Activated CD8-positive, alpha-beta T cell treated with anti-CD3 and anti-CD28 coated beads for 36 hours (primary cell): ENCODE measurements at regions not wholly inside any gene's neighbourhood (a gene's known extent, or its start where the extent isn't known, plus 50 kb on each side); places are given as distances from the start of the nearest gene placed in this dataset.

Source experiments
- ATAC-seq: fragments of 200-7000 bp; cut with Tn5 transposase; one replicate; pipeline ENCODE4 v1.10.0; 2021; ENCODE audit warnings: mild to moderate bottlenecking, moderate library complexity
- CTCF ChIA-PET: fragments of 350-600 bp; sonication (Branson Sonifier 250); formaldehyde crosslinking; loops from one replicate; lab custom pipeline; 2021; ENCODE audit warnings: antibody characterized with exemption; lab: Charles Lee
- POLR2A ChIA-PET: fragments of 350-600 bp; sonication (Branson Sonifier 250); formaldehyde crosslinking; loops from one replicate; lab custom pipeline; 2021; ENCODE audit warnings: antibody characterized with exemption; lab: Charles Lee
- DNase-seq: peaks from one replicate; pipeline ENCODE4 v3.0.0-alpha.2; 2020
- H3K27ac Mint-ChIP-seq: one replicate; pipeline ENCODE4 v1.8.0; 2021; ENCODE audit warnings: mild to moderate bottlenecking, mixed read lengths
- H3K27me3 Mint-ChIP-seq: one replicate; pipeline ENCODE4 v1.8.0; 2021; ENCODE audit warnings: mixed read lengths
- H3K36me3 Mint-ChIP-seq: one replicate; pipeline ENCODE4 v1.8.0; 2021; ENCODE audit warnings: low read depth, mixed read lengths
- H3K4me1 Mint-ChIP-seq: one replicate; pipeline ENCODE4 v1.8.0; 2021; ENCODE audit warnings: low read depth, mixed read lengths
- H3K4me3 Mint-ChIP-seq: one replicate; pipeline ENCODE4 v1.8.0; 2021; ENCODE audit warnings: mild to moderate bottlenecking, moderate library complexity, mixed read lengths
- H3K9me3 Mint-ChIP-seq: one replicate; pipeline ENCODE4 v1.8.0; 2021; ENCODE audit warnings: mixed read lengths
- intact Hi-C: fragments of 100-400 bp; cut with micrococcal nuclease; formaldehyde crosslinking; loops from one replicate; pipeline ENCODE4 v1.10.0; 2022
- TF ChIP-seq, protein P1 (sequence below): fragments of 200-600 bp; IDR thresholded peaks from one replicate; pipeline ENCODE4 v1.8.0; 2022; ENCODE audit warnings: antibody characterized with exemption, mild to moderate bottlenecking

DNA sequence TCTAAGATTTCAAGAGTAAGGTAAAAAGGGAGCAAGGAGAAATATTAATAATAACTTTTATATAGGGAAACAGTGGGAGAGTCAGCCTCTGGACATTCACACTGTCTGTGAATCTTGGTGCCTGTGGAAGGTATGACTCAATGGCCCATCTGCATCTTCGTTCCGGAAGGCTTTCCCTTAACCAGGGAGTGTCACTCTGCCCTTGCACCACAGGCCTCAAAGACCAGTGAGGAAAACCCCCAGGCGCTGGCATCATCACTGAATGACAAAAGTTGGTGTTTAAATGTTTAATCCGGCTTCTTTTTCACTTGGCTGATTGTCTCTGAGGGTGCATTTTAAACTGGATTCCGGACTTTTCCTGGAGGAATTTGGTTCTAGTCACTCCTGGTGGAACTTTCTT lies 522.4 kb upstream of the TLE4 start:
- CTCF ChIA-PET = no interaction called here
- intact Hi-C loops = no loop called here
- ATAC-seq = no peak
- no peak for DNase-seq
- Mint-ChIP-seq H3K36me3 (no peaks in the 10 kb centered on the region), H3K4me3 (no peak overlapping the region), H3K27ac (no peak overlapping the region), H3K27me3 (no peaks in the 10 kb centered on the region), H3K9me3 (no peaks in the 10 kb centered on the region), H3K4me1 (no peaks in the 10 kb centered on the region)
- TF ChIP-seq, protein P1, sequence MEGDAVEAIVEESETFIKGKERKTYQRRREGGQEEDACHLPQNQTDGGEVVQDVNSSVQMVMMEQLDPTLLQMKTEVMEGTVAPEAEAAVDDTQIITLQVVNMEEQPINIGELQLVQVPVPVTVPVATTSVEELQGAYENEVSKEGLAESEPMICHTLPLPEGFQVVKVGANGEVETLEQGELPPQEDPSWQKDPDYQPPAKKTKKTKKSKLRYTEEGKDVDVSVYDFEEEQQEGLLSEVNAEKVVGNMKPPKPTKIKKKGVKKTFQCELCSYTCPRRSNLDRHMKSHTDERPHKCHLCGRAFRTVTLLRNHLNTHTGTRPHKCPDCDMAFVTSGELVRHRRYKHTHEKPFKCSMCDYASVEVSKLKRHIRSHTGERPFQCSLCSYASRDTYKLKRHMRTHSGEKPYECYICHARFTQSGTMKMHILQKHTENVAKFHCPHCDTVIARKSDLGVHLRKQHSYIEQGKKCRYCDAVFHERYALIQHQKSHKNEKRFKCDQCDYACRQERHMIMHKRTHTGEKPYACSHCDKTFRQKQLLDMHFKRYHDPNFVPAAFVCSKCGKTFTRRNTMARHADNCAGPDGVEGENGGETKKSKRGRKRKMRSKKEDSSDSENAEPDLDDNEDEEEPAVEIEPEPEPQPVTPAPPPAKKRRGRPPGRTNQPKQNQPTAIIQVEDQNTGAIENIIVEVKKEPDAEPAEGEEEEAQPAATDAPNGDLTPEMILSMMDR = no peak
- POLR2A ChIA-PET = no interaction called here

DNA sequence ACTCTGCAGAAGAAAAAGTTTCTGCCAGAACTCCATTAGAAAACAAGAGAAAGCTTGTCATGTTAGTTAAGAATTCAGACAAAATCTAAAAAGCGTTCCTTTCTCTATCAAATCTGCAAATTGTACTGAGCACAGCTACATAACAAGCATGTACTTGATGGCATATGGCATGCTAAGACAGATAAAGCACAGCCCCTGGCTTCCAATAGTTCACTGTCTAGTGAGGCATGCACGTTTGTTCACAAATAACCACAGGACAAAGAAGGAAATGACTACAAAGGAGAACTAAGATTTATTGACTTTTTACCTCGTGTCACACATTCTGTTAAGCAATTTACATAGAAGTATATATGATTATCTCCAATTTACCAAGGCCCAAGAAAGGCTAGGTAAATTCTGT lies 518.2 kb upstream of the TLE4 start:
- Mint-ChIP-seq H3K4me1 (no peaks in the 10 kb centered on the region), H3K4me3 (no peak overlapping the region), H3K9me3 (no peaks in the 10 kb centered on the region), H3K27me3 (no peaks in the 10 kb centered on the region), H3K36me3 (no peaks in the 10 kb centered on the region), H3K27ac (no peak overlapping the region)
- CTCF ChIA-PET = no interaction called here
- intact Hi-C loops = no loop called here
- POLR2A ChIA-PET = no interaction called here
- ATAC-seq (no peak), DNase-seq (no peak)
- TF ChIP-seq, protein P1 = no peak

DNA sequence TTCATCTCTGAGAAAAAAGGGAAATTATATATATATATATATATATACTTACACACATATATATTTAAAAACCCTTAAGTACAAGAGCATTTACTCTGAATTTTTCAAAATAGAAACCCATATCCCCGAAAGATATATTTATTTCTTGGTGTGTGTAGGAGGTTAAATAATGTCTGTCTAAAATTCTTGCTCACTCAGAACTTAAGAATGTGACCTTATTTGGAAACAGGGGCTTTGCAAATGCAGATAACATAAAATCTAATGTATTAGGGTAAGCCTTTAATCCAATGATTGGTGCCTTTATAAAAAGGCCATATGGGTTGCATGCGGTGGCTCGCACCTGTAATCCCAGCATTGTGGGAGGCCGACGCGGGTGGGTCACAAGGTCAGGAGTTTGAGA lies 517.3 kb upstream of the TLE4 start:
- ChIA-PET POLR2A (no interaction called here), CTCF (no interaction called here)
- DNase-seq (no peak), ATAC-seq (no peak)
- H3K27me3 Mint-ChIP-seq = no peaks in the 10 kb centered on the region
- no peak overlapping the region for H3K27ac Mint-ChIP-seq
- no peaks in the 10 kb centered on the region for H3K9me3 Mint-ChIP-seq
- H3K4me3 Mint-ChIP-seq = no peak overlapping the region
- H3K4me1 Mint-ChIP-seq = no peaks in the 10 kb centered on the region
- TF ChIP-seq, protein P1 = no peak
- H3K36me3 Mint-ChIP-seq = no peaks in the 10 kb centered on the region
- intact Hi-C loops = no loop called here

DNA sequence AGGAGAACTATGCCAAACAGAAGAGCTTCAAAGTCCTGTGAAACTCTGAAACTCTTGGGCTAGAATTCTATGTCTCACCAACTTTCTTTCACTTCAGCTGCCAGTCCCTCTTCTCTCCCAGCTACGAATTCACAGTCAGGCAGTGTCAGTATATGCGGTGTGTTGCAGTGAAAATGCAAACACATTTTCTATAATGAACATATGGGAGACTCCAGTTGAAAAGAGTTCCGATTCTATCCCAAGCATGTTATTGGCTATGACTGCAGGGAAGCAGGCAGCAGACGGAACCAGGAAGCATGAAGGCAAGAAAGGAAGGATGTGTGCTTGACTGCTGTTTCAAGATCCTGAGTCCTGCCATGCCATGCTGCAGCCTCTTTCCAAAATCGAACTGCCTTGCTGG lies 515.7 kb upstream of the TLE4 start:
- no peak for ATAC-seq
- no peaks in the 10 kb centered on the region for H3K27me3 Mint-ChIP-seq
- no peak overlapping the region for H3K4me3 Mint-ChIP-seq
- no peaks in the 10 kb centered on the region for H3K36me3 Mint-ChIP-seq
- CTCF ChIA-PET = no interaction called here
- H3K9me3 Mint-ChIP-seq = no peaks in the 10 kb centered on the region
- POLR2A ChIA-PET = interaction anchor here (0.9 kb wide), 1 partner anchor 730 kb away, joined by 4 read pairs; no protein-coding TSS in a partner anchor
- no peaks in the 10 kb centered on the region for H3K4me1 Mint-ChIP-seq
- intact Hi-C loops = no loop called here
- DNase-seq = no peak
- H3K27ac Mint-ChIP-seq = no peak overlapping the region
- TF ChIP-seq, protein P1 = no peak

DNA sequence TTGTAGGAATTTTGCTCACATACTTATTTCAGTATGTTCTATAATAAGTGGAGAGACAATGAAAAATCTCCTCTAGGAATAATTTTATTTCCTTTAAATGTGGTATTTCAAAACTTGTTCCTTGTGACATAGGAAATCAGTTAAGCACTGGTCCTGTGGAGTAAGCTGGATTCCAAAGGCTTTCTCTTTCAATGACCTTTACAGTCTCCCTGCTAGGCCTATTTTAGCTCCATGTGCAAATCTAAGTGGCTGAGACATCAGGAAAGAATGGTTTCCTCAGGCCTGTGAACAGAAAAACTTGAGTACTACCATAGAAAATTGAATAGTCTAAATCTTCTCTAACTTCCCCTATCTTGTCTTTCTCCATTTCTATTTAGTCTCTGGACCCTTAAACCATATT lies 514.2 kb upstream of the TLE4 start:
- POLR2A ChIA-PET = no interaction called here
- intact Hi-C loops = no loop called here
- H3K9me3 Mint-ChIP-seq = no peaks in the 10 kb centered on the region
- H3K27ac Mint-ChIP-seq = no peak overlapping the region
- H3K4me1 Mint-ChIP-seq = no peaks in the 10 kb centered on the region
- no peak overlapping the region for H3K4me3 Mint-ChIP-seq
- TF ChIP-seq, protein P1 = no peak
- DNase-seq (no peak), ATAC-seq (no peak)
- CTCF ChIA-PET = no interaction called here
- no peaks in the 10 kb centered on the region for H3K27me3 Mint-ChIP-seq
- H3K36me3 Mint-ChIP-seq = no peaks in the 10 kb centered on the region
